H1 (cell line): ENCODE measurements at regions not wholly inside any gene's neighbourhood (a gene's known extent, or its start where the extent isn't known, plus 50 kb on each side); places are given as distances from the start of the nearest gene placed in this dataset.

Source experiments
- SIN3A ChIP-seq, 2 experiments: IDR thresholded peaks in 1 of 2; conservative IDR thresholded peaks in 1 of 2; 2 replicates each; pipeline ENCODE4 v1.6.1; 2011 to 2012; ENCODE audit warnings: low read length in 2 of 2, improper control_type of control experiment in 1 of 2, low read depth in 1 of 2, mild to moderate bottlenecking in 1 of 2
- TEAD4 ChIP-seq: IDR thresholded peaks from 2 replicates; pipeline ENCODE4 v1.6.1; 2012; ENCODE audit warnings: low read depth, low read length, inconsistent platforms, mixed read lengths

- TF ChIP-seq SIN3A (conservative IDR thresholded peaks at IDR 0.05 in 1 of 2, IDR thresholded peaks at IDR 0.05 in 1 of 2; ENCODE audit: low read depth in 1 of 2, low read length in 2 of 2): no peak
- TF ChIP-seq TEAD4: no peak
Observed at GRCh38 chrX:21193196-21193595, 181.0 kb upstream of the CNKSR2 start (continued).
